Ovary (tissue), 3 donors: ENCODE measurements at regions not wholly inside any gene's neighbourhood (a gene's known extent, or its start where the extent isn't known, plus 50 kb on each side); places are given as distances from the start of the nearest gene placed in this dataset.

Experiments used
- EP300 ChIP-seq: sonication (generic); formaldehyde crosslinking; IDR thresholded peaks from one replicate; pipeline ENCODE4 v1.6.1; 2017; ENCODE audit warnings: antibody characterized with exemption
- POLR2A ChIP-seq: fragments of 450-650 bp; IDR thresholded peaks from one replicate; pipeline ENCODE4 v1.6.1; 2017; ENCODE audit warnings: antibody characterized with exemption, mild to moderate bottlenecking, moderate library complexity
- TF ChIP-seq, protein P1 (sequence below), 3 donors: fragments of 450-650 bp in 2 of 3; fragments of 200-600 bp in 1 of 3; IDR thresholded peaks; one replicate each; pipeline versions ENCODE4 v1.5.1 to v1.8.0; 2016 to 2022; ENCODE audit warnings: antibody characterized with exemption in 3 of 3, mild to moderate bottlenecking in 1 of 3
- donor health status: DM: no; HTN: no; CAD: no.

- TF ChIP-seq EP300 (no peak), POLR2A (no peak)
- TF ChIP-seq, protein P1, sequence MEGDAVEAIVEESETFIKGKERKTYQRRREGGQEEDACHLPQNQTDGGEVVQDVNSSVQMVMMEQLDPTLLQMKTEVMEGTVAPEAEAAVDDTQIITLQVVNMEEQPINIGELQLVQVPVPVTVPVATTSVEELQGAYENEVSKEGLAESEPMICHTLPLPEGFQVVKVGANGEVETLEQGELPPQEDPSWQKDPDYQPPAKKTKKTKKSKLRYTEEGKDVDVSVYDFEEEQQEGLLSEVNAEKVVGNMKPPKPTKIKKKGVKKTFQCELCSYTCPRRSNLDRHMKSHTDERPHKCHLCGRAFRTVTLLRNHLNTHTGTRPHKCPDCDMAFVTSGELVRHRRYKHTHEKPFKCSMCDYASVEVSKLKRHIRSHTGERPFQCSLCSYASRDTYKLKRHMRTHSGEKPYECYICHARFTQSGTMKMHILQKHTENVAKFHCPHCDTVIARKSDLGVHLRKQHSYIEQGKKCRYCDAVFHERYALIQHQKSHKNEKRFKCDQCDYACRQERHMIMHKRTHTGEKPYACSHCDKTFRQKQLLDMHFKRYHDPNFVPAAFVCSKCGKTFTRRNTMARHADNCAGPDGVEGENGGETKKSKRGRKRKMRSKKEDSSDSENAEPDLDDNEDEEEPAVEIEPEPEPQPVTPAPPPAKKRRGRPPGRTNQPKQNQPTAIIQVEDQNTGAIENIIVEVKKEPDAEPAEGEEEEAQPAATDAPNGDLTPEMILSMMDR (IDR thresholded peaks at IDR 0.05): no peak
Measured at GRCh38 chr1:232472485-232473041, 157.4 kb downstream of the SIPA1L2 start.
